Fibroblast of skin of right biceps (primary cell): ENCODE measurements at regions not wholly inside any gene's neighbourhood (a gene's known extent, or its start where the extent isn't known, plus 50 kb on each side); places are given as distances from the start of the nearest gene placed in this dataset.

Experiments used
- DNase-seq: peaks from one replicate; pipeline ENCODE4 v3.0.0-alpha.2; 2013

DNA sequence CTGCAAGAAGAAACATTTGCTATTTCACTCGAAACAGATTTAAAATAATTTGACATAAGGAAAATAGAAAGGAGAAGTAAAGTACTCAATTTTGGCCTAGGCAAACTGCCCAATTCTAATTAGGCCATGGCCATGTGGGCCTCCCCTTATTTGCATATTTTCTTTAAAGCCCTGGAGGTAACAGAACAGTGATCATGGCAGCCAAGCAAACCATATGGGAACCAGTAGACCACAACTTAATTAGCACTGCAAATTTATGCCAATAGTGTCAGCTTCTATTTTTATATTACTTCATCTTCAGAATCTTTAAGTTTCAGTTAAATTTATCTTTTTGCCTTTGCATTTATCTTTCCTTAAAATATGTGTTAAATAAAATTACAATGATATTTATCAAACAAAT is 63.3 kb upstream of the THSD7A start:
- DNase-seq, result no peak

DNA sequence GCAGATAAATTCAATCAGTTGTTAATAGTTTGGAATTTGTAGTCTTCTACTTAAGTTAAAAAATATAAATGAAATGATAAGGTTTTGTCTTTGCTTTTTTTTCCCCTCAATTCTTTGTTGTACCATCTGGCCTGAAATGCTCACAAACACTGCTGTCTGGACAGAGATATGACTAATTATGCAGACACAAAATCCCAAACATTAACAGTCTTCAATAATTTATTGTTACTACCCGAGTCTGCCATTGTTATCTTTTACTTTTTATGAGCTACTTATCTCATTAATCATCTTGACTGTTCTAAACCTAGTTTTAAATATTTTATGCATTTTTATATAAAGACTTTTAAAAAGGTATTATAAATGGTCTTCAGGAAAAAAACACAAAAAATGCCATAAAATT is 64.7 kb upstream of the THSD7A start:
- no peak for DNase-seq

DNA sequence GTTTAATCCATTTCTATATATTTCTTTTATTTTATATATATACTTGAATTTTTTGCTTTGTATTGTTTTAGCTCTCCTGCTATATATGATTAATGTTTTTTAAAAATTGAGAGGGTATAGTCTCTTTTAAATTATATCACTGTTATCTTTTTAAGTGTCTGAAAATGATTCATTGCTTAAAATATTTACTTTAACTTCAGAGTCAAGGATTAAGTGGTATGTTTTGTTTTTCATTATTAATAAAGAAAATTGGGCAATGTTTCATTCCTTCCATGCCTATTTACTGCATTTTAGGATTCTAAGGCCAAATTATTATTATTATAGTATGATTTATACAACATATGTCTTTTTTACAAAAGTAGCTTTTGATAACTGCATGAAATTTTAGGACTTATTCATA is 67.2 kb upstream of the THSD7A start:
- no peak for DNase-seq

DNA sequence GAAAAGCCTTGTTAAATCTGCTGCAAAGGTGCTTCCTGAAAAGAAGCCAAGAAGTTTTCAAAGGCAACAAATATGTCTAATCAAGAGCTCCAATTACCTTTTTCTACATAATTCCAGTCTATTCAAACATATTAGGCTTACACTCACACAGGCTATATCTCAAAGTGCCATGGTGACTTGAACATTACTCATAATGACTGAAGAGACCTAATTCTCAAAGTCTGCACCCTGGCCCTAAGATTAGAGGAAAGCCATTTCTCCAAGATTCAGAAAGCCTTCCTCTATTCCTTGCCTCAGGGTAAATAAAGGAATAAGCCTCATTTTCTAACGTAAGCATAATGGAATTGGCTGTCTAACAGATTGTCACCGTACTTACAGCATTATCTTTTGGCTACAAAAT is 78.3 kb upstream of the THSD7A start:
- no peak for DNase-seq

DNA sequence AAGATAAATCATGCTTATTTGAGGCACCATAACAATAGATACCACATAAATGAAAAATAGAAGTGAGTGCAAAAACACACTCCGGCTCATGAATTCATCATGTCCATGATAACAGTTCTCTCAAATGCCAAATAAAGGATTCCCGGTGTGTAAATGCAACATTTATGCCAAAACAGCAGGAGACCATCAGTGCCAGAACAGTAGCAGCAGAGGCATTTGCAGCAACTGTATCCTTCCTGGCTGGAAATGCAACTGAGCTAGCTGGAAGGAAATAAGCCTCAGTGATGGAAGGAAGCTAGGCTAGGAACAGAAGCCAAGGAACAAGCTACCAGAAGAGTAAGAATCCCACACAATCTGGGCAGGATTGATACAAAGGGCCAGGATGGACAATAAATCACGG is 79.9 kb upstream of the THSD7A start:
- DNase-seq, result no peak

DNA sequence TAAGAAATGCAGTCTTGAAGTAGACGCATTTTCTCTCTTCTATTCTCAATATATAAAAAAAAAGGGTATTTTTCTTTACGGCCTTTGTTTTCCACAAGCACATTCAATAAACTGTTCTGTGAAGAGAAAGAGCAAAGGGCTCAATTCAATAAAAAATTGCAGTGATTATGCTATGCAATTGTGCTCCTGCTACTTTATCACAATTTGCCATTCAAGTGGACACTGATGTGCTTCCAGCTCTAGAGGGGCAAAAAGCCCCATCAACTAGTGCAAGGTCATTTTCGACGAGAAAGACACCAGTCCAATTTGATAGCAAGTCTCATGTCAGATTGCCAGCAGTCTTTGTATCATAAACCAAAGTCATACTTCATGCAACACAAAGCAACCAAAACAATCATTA is 82.6 kb upstream of the THSD7A start:
- no peak for DNase-seq

DNA sequence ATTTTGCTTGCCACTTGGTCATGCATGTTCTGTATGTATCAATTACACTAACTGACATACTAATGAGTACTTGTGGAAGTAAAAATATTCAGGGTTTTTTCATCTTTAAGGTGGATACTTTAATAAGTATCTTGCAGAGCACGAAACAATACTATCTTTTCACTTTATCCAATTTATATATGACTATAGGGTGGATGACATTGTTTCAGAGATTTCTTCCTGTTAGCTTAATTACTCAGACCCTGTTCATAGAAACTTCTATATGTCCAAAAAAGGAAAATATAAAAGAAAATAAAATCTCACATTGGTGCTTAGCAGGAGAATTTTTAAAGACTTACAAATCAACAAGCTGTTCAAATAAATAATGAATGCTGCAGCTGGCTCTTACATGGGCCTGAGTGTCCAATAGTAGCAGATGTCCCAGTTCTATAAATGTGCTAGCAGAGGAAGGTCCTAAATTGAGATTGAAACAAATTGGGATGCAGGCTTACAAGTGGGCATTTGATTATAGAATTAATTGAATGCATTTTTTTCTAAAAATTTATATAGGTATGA is 91.5 kb upstream of the THSD7A start:
- no peak for DNase-seq

DNA sequence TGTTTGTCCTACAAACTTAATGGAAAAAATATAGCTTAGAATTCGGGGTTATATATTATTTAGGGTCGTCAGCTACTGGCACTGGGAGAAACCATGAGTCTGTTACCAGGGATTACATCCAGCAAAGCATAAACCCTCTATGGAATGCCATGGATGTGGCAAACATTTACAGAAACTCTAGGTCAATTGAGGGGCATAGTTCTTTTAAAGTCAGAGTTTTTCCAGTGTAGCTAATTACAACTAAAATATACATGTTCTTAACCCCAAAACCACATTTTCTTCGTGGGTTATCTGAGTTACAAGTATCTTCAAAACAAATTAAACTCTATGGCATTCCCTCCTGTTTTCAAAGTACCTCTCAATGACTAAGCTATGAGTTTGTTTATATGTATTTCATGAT is 99.3 kb upstream of the THSD7A start:
- DNase-seq, result no peak

DNA sequence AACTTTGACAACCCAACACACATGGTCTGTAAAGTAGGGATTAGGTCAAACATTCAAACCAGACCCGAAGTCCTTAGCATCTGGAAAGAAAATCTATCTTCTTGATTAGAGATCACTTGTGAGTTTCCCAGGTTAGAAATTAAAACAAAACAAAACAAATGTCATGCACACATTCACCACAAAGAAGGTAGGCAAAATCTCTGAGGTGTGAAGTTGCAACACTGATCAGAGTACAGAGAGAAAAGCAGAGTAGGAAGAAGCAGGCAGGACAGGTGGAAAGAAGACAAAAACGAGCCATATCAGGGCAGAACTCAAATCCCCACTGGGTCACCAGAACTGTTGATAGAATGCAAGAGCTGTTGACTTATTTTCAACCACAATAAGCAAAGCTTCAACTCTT is 102.8 kb upstream of the THSD7A start:
- DNase-seq, result no peak

DNA sequence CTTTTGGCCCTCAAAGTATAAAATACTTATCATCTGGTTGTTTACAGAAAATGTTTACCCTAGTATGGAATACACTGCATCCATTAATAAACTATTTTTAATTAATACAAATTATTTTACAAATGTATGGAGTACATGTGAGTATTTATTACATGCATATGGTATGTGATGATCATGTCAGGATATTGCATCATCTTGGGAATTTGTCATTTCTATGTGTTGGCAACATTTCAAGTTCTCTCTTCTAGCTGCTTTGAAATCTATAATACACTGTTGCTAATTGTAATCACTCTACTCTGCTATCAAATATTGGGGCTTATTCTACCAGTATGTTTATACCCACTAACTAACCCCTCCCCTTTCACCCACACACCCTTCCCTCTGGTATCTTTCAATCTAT is 103.9 kb upstream of the THSD7A start:
- DNase-seq, result peak; percentile 28

DNA sequence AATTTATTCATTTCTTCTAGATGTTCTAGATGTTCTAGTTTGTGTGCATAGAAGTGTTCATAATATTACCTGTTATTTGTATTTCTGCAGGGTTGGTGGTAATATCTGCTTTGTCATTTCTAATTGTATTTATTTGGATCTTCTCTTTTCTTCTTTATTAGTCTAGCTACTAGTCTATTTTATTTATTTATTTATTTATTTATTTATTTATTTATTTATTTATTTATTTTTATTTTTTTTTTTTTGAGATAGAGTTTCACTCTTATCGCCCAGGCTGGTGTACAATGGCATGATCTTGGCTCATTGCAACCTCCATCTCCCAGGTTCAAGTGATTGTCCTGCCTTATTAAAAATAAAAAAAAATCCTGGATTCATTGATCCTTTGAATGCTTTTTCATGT is 114.8 kb upstream of the THSD7A start:
- no peak for DNase-seq

DNA sequence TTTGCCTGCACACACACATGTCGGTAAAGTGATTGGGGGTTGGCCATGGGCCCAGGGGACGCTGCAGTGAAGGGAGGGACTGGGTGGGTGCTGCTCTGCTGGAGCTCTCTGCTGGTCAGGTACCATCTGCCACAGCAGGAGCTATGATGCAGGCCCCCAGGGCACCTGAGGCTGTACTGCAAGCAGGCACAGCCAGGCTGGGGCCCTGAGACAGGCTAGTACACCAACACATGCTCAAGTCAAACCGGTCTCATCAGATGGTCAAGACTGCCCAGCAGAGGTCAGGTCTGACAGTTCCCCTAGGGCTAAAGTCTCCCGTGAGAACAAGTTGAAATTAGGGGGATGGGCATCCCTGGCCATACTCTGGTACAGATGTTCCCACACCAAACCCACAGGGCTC is 118.3 kb upstream of the THSD7A start:
- DNase-seq, result no peak

DNA sequence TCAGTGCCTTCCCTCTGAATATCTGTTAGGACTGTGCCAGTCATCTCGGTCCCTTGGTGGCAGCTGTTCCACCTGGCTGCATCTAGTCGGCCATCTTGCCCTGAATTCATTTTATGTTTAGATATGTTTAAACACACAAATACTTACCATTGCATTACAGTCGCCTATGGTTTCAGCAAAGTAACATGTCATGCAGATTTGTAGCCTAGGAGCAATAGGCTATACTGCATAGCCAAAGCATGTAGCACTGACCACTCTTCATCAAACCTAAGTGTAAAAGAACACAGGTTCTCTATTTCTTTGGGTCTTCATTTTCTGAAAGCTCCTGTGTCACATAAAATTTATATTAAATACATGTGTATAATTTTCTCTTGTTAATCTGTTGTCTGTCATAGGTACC is 118.9 kb upstream of the THSD7A start:
- DNase-seq, result no peak

DNA sequence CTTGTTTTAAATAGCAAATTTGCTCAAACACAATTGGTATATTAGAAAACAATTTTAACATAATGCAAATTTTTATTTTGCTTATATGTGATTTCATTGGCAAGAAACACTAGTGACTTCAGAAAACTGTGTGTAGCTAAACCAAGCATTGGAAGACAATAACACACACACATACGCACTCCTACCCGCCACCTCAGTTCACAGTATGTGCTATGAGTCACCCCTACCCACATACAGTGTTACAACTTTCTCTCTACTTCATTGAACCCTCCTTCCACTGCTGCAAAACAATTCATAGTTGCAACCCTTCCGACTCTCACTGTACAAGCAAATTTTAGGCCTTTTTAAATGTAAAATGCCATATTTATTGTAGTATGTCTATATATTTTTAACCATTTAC is 119.9 kb upstream of the THSD7A start:
- peak; percentile 2 for DNase-seq

DNA sequence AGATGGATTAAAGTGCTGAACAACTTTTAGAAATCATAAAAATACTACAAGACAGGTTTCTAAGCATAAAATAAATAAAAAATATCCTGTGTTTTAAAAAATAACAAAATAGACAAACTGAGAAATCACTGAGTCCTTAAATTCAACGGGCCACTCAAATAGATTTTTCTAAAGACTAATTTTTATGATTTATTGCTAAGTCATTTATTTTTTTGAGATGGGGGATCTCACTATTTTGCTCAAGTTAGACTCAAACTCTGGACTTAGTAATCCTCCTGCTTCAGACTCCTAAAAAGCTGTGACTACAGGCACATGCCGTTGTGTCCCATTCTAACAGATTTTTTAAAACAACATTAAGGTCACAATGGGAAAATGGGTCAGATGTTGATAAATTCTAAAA is 121.0 kb upstream of the THSD7A start:
- no peak for DNase-seq

DNA sequence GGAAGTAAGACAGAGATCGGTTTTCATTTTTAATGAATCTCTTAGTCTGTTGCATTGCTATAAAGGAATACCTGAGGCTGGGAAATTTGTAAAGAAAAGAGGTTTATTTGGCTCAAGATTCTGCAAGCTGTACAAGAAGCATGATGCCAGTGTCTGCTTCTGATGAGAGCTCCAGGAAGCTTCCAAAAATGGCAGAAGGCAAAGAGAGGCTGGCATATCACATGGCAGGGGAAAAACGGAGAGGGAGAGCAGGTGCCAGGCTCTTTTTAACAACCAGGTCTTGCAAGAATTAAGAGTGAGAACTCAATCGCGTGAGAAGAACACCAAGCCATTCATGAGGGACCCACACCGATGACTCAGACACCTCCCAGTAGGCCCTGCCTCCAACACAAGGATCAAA is 125.0 kb upstream of the THSD7A start:
- DNase-seq, result no peak

DNA sequence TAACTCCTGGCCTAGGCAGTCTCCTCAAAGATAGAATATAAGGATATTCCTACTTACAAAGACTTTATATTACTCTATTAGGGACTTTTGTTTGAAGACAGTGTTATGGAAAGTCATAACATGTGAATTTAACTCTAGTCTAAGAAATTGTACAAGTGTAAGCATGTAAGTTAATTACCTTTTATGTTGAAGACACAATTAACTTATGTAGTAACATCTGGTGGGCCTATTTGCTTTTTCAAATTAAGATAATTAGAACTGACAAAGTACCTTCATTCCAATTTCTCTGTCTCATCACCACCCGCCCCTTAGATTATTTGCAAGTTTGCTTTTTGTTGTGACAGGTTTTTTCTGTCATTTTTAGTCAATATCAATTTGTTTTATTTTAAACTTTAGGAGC is 126.0 kb upstream of the THSD7A start:
- DNase-seq, result no peak

DNA sequence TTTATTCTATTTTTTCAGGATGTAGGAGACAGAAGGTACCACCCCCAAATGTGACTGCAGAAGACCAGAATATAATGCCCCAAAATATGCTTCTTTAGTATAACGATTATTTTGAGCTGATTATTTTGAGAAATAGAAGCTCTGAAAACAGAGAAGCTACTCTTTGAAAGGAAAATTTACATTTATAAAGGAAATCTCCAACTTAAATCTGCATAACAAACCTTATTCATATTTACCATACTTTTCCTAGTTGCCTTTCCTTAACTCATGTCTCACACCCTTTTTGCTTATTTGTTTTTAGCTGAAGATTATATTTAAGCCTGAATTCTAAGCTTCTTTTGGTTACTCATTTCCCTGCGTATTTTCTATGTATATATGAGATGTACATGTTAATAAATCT is 127.1 kb upstream of the THSD7A start:
- DNase-seq, result no peak

DNA sequence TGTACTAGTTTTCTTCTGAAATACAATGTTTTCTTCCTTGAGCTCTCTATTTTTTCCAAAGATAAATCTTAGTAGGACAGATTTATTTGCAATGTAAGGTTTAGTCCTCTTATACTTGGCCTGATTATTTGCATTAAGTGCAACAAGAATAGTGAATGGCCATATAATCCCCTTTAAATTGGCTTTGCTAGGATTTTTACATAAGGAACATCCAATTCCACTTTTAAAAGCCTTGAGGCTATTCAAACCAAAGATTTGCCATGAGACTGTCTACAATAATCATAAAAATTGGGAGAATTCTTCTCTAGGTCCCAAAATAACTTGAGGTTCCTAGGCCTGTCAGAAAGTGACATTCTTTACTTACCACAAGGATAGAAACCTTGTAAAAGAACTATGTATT is 128.6 kb upstream of the THSD7A start:
- DNase-seq, result no peak

DNA sequence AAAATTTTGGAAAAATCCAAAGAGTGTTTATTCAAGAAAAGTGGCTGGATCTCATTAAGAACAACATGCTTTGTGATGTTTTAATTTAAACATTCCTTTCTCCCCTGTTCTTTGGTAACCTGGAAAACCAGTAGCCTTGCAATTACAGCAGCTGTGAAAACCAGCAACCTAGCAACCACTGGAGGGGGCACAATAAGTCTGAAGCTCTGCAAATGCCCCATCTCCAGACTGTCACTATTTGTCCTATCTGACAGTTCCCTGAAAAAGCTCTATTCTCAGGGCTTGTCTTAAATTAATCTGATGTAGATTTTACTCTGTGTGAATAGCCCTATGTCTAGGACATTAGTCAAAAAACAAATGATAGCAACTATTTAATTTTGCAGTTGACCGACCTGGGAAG is 137.6 kb upstream of the THSD7A start:
- no peak for DNase-seq

DNA sequence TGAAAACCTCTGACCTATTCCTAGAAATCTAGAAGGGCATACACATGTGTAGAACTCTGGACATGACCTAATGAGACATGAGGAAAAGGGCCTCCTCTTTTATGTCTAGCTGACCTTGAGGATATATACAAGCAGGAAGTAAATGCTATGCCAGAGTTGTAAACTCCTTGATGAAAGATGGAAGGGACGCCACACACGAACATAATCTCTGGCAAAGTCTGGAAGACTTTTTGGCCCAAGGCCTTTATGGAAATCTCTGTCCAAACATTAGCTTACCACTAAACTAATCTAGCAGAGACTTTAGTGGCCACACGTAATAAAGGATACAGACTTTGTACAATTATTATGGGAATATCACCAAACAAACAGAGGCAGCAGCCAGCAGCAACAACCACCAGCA is 138.1 kb upstream of the THSD7A start:
- DNase-seq, result no peak

DNA sequence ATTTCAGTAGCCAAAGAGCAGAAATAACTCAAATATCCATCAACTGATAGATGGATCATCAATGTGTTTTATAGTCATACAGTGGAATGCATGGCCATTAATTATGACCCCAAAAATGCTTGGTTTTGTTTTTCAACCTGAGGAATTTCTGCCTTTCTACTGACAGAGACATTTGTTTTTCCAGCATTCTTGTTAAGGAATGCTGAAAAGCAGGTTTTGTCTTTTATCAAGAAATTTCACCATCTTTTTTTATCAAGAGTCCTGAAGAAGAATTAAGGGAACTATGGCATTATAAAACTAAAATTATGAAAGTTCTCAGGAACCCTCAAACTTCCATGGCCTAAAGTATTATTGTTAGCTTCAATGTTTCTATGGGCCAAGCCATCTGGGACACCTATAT is 153.4 kb upstream of the THSD7A start:
- DNase-seq, result no peak

DNA sequence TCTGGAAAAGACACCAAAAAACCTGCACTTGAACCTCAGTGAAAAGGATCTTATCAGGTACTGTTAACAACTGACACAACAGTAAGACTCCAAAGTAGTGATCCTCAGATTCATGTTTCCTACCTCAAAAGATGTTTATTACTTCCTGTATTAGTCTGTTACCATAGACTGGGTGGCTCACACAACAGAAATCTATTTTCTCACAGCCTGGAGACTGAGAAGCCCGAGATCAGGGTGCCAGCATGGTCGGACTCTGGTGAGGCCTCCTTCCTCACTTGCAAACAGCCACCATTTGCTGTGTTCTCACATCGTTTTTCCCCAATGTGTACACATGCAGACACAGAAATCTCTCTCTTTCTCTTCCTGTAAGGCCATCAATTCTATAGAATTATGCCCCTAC is 154.0 kb upstream of the THSD7A start:
- no peak for DNase-seq

DNA sequence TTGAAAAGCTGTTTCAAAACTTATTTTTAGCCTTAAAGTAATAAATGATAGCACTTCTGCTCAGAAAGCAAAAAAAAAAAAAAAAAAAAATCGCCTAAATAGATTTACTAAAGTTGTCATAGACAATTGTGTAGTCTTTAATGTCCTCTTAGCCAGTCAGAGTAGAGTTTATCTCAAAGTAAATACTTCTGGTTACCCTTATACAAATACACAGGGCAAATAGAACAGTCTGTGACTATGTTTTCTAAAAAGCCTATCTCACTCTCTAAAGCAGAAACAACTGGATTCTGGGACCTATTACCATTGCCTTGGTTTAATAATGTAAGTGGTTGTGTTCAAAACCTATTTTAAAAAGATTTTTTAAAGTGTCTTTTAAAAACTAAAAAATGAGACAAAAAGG is 156.2 kb upstream of the THSD7A start:
- DNase-seq, result no peak

DNA sequence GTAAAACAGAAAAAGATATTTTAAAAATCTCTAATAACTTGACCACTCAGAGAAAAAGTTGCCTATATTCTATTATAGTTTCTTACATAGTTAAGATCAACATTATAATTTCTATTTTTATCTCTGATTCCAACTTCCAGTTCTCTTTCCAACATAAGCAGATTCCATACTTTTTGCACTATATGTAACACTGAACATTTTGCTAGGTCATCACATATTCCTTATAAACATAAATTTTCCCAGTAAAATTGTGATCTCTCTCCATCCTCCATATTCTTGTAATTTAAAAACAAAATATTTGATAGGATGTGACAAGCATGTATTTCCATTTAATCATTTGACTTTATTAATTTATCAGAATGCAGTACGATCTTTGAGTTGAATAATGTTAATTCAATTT is 170.4 kb upstream of the THSD7A start:
- DNase-seq, result no peak

DNA sequence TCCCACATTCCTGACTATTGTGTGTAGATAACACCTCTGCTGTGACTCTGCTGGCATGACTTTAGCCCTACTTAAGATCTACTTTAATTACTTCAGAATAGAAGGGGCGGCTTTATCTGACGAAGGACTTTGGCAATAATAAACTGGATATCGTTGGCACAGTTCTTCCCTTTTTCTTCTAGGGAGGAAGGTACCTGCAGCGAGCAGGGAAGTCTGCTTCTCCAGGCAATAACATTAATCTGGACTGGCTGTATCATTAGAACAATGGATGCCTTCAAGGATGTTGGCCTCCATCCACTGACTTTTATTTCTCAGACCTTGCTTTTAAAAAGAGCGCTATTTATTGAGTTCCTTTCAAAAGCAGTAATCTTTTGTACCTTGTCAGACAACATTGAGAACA is 172.6 kb upstream of the THSD7A start:
- no peak for DNase-seq
